ENCODE measurements at regions not wholly inside any gene's neighbourhood (a gene's known extent, or its start where the extent isn't known, plus 50 kb on each side); places are given as distances from the start of the nearest gene placed in this dataset.

- TF ChIP-seq CTCF (IDR thresholded peaks at IDR 0.05; ENCODE audit: low read length) = no peak
- TF ChIP-seq EZH2phosphoT487 (IDR thresholded peaks at IDR 0.05; ENCODE audit: low read length) = no peak
Measured at GRCh38 chr4:182185491-182185890, 57.7 kb upstream of the TENM3 start.

Data from MM.1S (cell line).